Rectal smooth muscle tissue (tissue), 1 donor: ENCODE measurements at regions not wholly inside any gene's neighbourhood (a gene's known extent, or its start where the extent isn't known, plus 50 kb on each side); places are given as distances from the start of the nearest gene placed in this dataset.

Source experiments
- H3K27ac ChIP-seq: one replicate; pipeline ENCODE4 v1.7.0; 2013; ENCODE audit warnings: low read depth, low read length, inconsistent platforms
- H3K27me3 ChIP-seq: one replicate; pipeline ENCODE4 v1.7.0; 2013; ENCODE audit warnings: low read length; ENCODE audit not compliant: control insufficient read depth, insufficient read depth
- H3K36me3 ChIP-seq: one replicate; pipeline ENCODE4 v1.7.0; 2013; ENCODE audit warnings: low read length; ENCODE audit not compliant: control insufficient read depth, insufficient read depth
- H3K4me1 ChIP-seq: one replicate; pipeline ENCODE4 v1.7.0; 2013; ENCODE audit warnings: low read length; ENCODE audit not compliant: control insufficient read depth, insufficient read depth
- H3K4me3 ChIP-seq: one replicate; pipeline ENCODE4 v1.7.0; 2013; ENCODE audit warnings: low read length
- H3K9ac ChIP-seq: one replicate; pipeline ENCODE4 v1.7.0; 2013; ENCODE audit warnings: low read length

DNA sequence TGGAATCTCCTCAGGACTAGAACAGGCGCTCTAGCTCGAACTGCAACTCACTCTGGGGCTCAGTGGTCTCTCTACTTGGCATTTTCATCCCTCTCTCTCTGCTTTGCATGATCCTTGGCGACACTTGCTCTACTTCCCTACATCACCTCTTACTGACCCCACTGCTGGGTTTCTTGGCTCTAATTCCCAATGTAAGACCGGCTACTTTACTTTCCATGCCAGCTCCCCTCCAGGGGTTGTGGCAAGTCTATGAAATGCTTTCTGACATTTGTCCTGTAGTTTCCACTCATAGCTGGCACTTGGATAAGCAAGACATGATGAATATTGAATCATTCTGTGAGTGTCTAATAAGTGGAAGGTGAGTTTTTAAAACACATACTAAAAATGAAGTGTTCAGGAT is 292.3 kb downstream of the USP25 start:
- Histone ChIP-seq H3K27me3 (no peaks in the 10 kb centered on the region), H3K4me1 (no peaks in the 10 kb centered on the region), H3K4me3 (no peak overlapping the region), H3K36me3 (no peaks in the 10 kb centered on the region), H3K9ac (no peak overlapping the region), H3K27ac (no peak overlapping the region)

DNA sequence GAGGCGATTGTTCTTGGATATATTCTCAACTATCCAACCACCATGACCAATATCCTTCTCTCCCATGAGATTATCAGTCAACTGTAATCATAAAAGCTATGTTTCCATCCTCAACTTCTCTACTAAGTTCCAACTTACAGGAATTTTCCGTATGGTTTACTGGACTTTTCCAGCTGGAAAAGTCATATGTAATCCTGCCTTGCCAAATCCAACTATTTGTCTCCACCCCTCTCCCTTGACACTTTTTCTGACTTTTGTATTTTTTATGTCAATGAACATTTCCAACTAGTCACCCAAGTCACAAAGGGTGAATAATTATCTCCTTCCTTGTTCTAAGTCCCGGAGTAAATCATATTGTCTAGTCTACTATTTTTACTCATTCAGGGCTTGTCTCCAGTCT is 293.1 kb downstream of the USP25 start:
- Histone ChIP-seq H3K4me3 (no peak overlapping the region), H3K36me3 (no peaks in the 10 kb centered on the region), H3K4me1 (no peaks in the 10 kb centered on the region), H3K27me3 (no peaks in the 10 kb centered on the region), H3K27ac (no peak overlapping the region), H3K9ac (no peak overlapping the region)

DNA sequence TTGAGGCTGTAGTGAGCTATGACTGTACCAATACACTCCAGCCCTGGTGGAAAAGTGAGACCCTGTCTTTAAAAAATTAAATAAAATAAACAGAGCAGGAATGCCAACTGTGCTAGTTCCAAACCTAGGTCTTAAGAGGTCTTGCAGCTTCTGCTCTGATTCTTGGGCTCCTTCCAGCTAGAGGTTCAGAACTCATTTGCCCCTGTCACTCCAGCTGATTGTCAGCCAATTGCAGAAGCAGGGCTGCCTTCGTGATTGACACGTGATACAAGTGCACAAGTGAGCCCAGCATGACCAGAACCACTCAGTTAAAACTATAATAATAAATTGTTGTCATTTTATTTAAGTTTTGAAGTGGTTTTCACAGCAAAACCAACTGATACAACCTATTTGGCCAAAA is 298.4 kb downstream of the USP25 start:
- Histone ChIP-seq H3K27me3 (no peaks in the 10 kb centered on the region), H3K9ac (no peak overlapping the region), H3K4me1 (no peaks in the 10 kb centered on the region), H3K27ac (no peak overlapping the region), H3K36me3 (no peaks in the 10 kb centered on the region), H3K4me3 (no peak overlapping the region)

DNA sequence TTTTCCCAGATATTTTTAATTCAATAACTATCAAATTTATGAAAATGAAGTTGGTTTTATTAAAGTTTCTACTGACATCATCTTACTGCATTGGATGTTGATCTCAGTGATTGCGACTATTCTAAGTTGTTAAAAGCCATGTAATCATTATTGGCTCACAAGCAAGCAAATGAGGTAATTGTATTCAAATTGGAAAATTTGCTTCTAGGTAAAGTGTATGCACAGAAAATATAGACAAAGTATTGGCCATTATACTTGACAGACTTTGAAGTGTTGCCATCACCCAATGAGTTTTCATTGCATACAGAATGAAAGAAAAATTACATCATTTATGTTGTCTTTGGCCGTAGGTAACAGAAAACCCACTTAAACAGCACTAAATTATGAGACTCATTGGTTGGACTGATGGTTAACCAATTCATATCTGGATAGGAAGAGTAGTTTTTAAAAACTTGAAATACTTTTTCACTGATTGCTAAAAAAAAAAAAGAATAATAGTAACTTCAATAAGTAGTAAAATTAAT is 299.2 kb downstream of the USP25 start:
- no peak overlapping the region for H3K9ac ChIP-seq
- no peak overlapping the region for H3K4me3 ChIP-seq
- H3K36me3 ChIP-seq, result no peaks in the 10 kb centered on the region
- H3K27ac ChIP-seq, result no peak overlapping the region
- H3K4me1 ChIP-seq, result no peaks in the 10 kb centered on the region
- no peaks in the 10 kb centered on the region for H3K27me3 ChIP-seq

DNA sequence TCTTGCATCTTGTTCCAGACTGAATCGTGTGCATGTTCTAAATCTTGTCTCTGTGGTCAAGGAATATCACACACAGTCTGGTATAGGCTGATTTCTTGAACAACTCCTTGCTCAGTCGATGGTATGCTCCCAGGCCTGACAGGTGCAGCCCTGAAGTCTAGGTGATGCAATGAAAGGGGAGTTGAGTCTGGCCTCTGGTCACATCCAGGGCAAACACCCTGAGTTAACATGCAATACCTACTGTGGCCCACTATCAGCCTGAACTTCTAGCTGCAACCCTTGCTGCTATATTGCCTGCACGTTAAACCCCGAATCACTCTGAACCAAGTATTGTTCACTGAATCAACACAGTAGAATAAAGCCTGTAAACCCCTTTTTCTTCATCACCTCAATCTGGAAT is 303.4 kb downstream of the USP25 start:
- H3K27me3 ChIP-seq, result no peaks in the 10 kb centered on the region
- H3K9ac ChIP-seq, result no peak overlapping the region
- no peak overlapping the region for H3K27ac ChIP-seq
- no peaks in the 10 kb centered on the region for H3K4me1 ChIP-seq
- no peak overlapping the region for H3K4me3 ChIP-seq
- H3K36me3 ChIP-seq, result no peaks in the 10 kb centered on the region

DNA sequence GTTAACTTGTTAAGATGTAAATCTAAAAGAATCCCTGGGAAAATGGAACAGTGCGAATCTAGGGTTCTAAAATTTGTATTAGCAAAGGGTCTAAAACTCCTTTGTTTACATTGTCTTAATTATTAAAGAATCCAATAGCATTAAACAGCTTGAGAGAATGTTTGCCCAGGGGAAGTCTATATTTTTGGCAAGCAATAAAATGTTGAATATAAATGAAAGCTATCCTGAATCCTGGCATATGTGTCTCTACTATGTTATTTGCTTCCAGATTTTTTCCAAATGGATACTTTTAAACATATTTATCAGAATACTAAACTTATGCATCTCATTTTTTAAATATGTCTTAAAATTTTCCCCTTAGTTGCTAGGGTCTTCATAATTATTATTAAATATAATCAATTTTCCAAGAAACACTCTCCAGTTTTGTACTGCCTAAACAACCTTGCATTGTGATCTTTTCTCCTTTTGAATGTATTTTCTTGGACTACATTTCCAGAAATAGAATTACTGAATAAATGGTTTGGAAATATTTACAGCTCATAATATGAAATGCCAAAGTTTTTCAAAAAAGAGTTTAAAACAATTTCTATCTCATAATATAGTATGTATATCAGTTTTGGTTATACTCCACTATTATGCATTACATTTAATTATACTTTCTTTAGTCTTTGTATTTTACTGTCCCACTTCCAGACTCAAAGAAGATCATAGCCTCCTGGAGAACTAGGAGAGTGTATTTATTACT is 304.8 kb downstream of the USP25 start:
- Histone ChIP-seq H3K36me3 (no peaks in the 10 kb centered on the region), H3K4me3 (no peak overlapping the region), H3K4me1 (no peaks in the 10 kb centered on the region), H3K9ac (no peak overlapping the region), H3K27ac (no peak overlapping the region), H3K27me3 (no peaks in the 10 kb centered on the region)

DNA sequence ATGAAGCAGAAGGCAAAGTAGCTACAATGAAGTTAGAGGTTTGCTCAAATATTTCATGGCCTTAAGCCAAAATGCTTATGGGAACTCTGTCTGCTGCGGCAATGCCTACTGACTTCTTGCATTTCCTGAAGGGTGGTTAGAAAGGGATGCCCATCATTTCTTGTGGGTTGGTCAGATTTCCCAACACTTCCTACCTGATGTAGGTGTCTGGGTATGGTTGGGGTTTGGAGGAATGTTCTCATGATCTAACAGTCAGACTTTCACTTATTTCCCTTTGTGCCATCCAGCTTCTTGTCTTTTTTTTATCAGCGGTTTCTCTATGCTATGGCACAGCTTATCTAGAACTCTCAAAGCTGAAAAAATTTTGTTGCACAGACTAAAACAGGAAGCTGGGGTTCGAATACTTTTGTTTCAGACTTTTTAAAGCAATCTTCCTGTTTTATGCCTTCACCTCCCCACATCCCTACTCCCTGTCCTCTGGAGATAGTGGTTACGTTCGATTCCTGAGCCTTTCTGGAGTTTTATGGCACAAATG is 307.7 kb downstream of the USP25 start:
- no peak overlapping the region for H3K4me3 ChIP-seq
- no peaks in the 10 kb centered on the region for H3K4me1 ChIP-seq
- no peak overlapping the region for H3K9ac ChIP-seq
- no peaks in the 10 kb centered on the region for H3K36me3 ChIP-seq
- no peaks in the 10 kb centered on the region for H3K27me3 ChIP-seq
- H3K27ac ChIP-seq, result no peak overlapping the region

DNA sequence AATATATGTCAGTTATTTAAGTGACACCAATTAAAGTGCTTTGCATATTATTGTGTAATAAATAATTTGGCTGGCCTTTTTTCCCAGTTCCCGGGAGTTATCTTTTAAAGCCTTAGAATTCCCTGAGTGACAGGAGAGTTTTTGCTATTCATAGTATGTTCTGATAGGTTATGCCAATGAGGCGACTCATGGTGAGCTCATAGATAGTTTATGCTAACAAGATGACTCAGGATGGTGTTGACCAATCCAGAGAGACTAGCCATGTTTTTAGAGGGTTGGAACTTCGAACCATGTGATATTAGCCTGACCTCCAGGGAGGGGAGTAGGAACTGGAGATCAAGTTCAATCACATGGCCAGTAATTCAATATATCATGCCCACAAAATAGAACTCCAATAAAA is 310.8 kb downstream of the USP25 start:
- Histone ChIP-seq H3K27ac (no peak overlapping the region), H3K4me3 (no peak overlapping the region), H3K36me3 (no peaks in the 10 kb centered on the region), H3K4me1 (no peaks in the 10 kb centered on the region), H3K27me3 (no peaks in the 10 kb centered on the region), H3K9ac (no peak overlapping the region)

DNA sequence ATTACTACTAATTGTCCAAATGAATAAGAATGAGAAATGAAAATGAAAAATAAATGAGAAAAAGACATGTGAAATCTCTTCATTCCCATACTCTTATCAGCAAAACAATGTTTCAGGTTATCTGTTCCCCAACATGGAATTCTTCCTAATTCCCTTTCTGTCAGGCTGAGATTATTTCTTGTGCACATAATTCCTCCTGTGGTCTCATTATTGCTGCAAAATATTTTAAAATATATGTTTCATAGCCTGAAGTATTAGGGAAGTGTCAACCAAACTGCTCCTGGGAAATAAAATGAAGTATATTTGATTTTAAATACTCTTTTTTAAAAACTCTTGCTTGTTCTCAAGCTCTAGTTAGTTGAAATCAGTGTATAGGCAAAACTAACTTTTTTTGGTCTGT is 314.9 kb downstream of the USP25 start:
- no peaks in the 10 kb centered on the region for H3K36me3 ChIP-seq
- no peak overlapping the region for H3K4me3 ChIP-seq
- H3K4me1 ChIP-seq, result no peaks in the 10 kb centered on the region
- no peak overlapping the region for H3K27ac ChIP-seq
- no peak overlapping the region for H3K9ac ChIP-seq
- no peaks in the 10 kb centered on the region for H3K27me3 ChIP-seq

DNA sequence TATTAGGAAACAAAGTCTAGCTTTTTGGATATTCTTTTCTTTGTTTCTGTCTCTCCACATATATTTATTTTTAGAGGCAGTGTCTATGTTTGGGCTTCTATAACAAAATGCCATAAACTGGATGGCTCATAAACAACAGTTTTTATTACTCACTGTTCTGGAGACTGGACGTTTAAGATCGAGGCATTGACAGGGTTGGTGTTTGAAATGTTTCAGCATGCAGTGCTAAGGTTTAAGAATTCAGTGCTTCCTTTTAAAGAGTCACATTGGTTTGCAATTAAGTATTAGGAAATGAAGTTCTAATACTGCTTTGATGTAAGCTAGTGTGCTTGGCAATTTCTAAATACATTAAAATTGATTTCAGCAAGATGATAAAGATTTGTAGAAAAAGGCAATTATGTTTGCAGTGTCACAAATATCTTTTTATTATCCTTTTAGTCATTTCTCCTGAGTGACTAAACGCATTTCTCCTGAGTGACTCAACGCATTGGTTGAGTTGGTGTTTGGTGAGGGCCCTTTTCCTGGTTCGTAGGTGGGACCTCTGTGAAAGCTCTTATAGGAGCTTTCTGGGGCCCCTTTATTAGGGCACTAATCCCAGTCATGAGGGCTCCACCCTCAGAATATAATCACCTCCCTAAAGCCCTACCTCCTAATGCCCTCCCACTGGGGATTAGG is 317.0 kb downstream of the USP25 start:
- Histone ChIP-seq H3K36me3 (no peaks in the 10 kb centered on the region), H3K27me3 (no peaks in the 10 kb centered on the region), H3K4me1 (no peaks in the 10 kb centered on the region), H3K9ac (no peak overlapping the region), H3K27ac (no peak overlapping the region), H3K4me3 (no peak overlapping the region)

DNA sequence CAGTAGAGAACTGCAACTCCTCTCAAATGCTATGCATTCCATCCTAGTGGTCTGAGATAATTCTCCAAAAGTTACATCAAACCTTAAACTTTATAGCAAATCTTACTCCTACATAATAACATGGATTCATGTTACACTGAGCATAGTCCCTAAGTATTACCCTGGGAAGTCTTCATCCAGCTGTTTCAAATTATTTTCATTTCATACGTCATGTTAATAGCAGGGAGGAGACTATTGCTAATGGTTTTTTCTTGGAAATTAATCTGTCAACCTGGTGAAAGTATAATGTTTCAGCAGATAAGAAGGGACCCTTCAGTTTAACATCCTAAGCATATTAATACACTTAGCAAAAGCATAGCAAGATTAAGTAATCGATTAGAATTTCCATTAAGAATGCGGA is 318.1 kb downstream of the USP25 start:
- Histone ChIP-seq H3K9ac (no peak overlapping the region), H3K36me3 (no peaks in the 10 kb centered on the region), H3K27ac (no peak overlapping the region), H3K4me3 (no peak overlapping the region), H3K4me1 (no peaks in the 10 kb centered on the region), H3K27me3 (no peaks in the 10 kb centered on the region)

DNA sequence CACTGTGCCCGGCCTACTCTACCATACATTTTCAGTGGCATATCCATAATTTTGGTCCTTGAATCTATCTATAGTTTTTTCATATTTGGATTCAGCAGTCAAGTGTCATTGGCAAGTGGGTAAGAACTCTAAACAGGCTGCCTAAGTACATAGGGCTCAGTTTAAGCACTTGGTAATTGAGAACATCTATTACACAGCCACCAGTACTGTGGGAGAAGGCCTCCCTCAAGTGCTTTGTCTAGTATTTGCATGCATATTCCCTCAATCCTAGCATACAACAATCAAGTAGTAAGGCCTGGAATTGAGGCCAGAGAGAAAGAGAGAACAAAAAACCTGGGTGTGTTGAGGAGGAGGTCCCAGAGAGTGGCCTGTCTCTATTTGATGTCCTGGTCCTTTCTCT is 325.2 kb downstream of the USP25 start:
- Histone ChIP-seq H3K27me3 (no peaks in the 10 kb centered on the region), H3K36me3 (no peaks in the 10 kb centered on the region), H3K27ac (no peak overlapping the region), H3K9ac (no peak overlapping the region), H3K4me1 (no peaks in the 10 kb centered on the region), H3K4me3 (no peak overlapping the region)

DNA sequence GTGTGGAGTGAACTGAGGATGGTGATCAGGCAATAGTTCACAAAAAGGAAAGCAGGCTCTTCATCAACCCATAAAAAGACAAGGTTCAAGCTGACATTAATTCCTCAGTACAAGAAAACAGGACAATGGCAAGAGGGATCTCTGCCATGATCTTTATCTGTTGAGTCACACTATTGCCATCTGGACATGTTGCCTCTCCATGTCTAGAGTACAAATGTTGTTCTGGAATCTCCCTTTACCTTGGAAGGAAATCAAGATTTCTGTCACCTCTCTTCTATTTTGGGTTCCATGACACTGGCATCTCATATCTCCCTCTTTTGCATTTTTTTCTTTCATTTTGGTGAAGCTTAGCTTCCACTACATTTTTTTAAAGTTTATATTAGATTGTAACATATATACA is 329.1 kb downstream of the USP25 start:
- Histone ChIP-seq H3K27me3 (no peaks in the 10 kb centered on the region), H3K27ac (no peak overlapping the region), H3K9ac (no peak overlapping the region), H3K4me3 (no peak overlapping the region), H3K4me1 (no peaks in the 10 kb centered on the region), H3K36me3 (no peaks in the 10 kb centered on the region)
